H9 (cell line): ENCODE measurements at regions not wholly inside any gene's neighbourhood (a gene's known extent, or its start where the extent isn't known, plus 50 kb on each side); places are given as distances from the start of the nearest gene placed in this dataset.

ENCODE experiments used
- DNase-seq: peaks from one replicate; pipeline ENCODE4 v3.0.0-alpha.2; 2017
- H2AFZ ChIP-seq: one replicate; pipeline ENCODE4 v1.6.1; 2013; ENCODE audit warnings: mild to moderate bottlenecking, low read length, control low read depth, moderate library complexity
- H2AK5ac ChIP-seq: 2 replicates; pipeline ENCODE4 v1.6.1; 2013; ENCODE audit warnings: low read length, control low read depth, mixed read lengths; ENCODE audit not compliant: insufficient read length
- H2BK120ac ChIP-seq: one replicate; pipeline ENCODE4 v1.6.1; 2013; ENCODE audit warnings: low read depth, mild to moderate bottlenecking, low read length, control low read depth, inconsistent platforms; ENCODE audit not compliant: poor library complexity, severe bottlenecking
- H2BK12ac ChIP-seq: 2 replicates; pipeline ENCODE4 v1.6.1; 2013; ENCODE audit warnings: low read length, control low read depth, mixed read lengths, low read depth; ENCODE audit not compliant: insufficient read length
- H2BK15ac ChIP-seq: 2 replicates; pipeline ENCODE4 v1.6.1; 2013; ENCODE audit warnings: low read depth, low read length, control low read depth
- H2BK20ac ChIP-seq: one replicate; pipeline ENCODE4 v1.6.1; 2013; ENCODE audit warnings: low read depth, mild to moderate bottlenecking, low read length, control low read depth, inconsistent platforms; ENCODE audit not compliant: poor library complexity, severe bottlenecking
- H2BK5ac ChIP-seq: 2 replicates; pipeline ENCODE4 v1.6.1; 2013; ENCODE audit warnings: low read length, control low read depth, mixed read lengths; ENCODE audit not compliant: insufficient read length
- H3K14ac ChIP-seq: 2 replicates; pipeline ENCODE4 v1.6.1; 2013; ENCODE audit warnings: low read length, control low read depth; ENCODE audit not compliant: insufficient read depth
- H3K18ac ChIP-seq: 2 replicates; pipeline ENCODE4 v1.6.1; 2013; ENCODE audit warnings: low read depth, mild to moderate bottlenecking, mixed read lengths, low read length, control low read depth; ENCODE audit not compliant: insufficient read length
- H3K23ac ChIP-seq: 2 replicates; pipeline ENCODE4 v1.6.1; 2013; ENCODE audit warnings: low read length, control low read depth, mixed read lengths, low read depth; ENCODE audit not compliant: insufficient read length
- H3K23me2 ChIP-seq: 2 replicates; pipeline ENCODE4 v1.6.1; 2013; ENCODE audit warnings: low read depth, mild to moderate bottlenecking, mixed read lengths, low read length, control low read depth; ENCODE audit not compliant: insufficient read length, poor library complexity, severe bottlenecking
- H3K27ac ChIP-seq: 2 replicates; pipeline ENCODE4 v1.5.1; 2013; ENCODE audit warnings: low read length, control low read depth, mixed read lengths, low read depth; ENCODE audit not compliant: insufficient read length
- H3K27me3 ChIP-seq: 2 replicates; pipeline ENCODE4 v1.6.1; 2013; ENCODE audit warnings: low read length, control low read depth, inconsistent platforms; ENCODE audit not compliant: insufficient read depth
- H3K4ac ChIP-seq: 2 replicates; pipeline ENCODE4 v1.6.1; 2013; ENCODE audit warnings: low read depth, mild to moderate bottlenecking, control low read depth, inconsistent platforms, low read length, moderate library complexity
- H3K4me1 ChIP-seq: 2 replicates; pipeline ENCODE4 v1.6.1; 2013; ENCODE audit warnings: low read length, control low read depth, inconsistent platforms; ENCODE audit not compliant: insufficient read depth
- H3K4me2 ChIP-seq: 2 replicates; pipeline ENCODE4 v1.6.1; 2013; ENCODE audit warnings: low read length, control low read depth, mixed read lengths; ENCODE audit not compliant: insufficient read length, insufficient read depth
- H3K56ac ChIP-seq: 2 replicates; pipeline ENCODE4 v1.6.1; 2013; ENCODE audit warnings: low read depth, mild to moderate bottlenecking, mixed read lengths, low read length, control low read depth; ENCODE audit not compliant: insufficient read length
- H3K79me1 ChIP-seq: 2 replicates; pipeline ENCODE4 v1.6.1; 2013; ENCODE audit warnings: low read depth, mild to moderate bottlenecking, moderate library complexity, low read length, control low read depth, inconsistent platforms; ENCODE audit not compliant: insufficient read depth, poor library complexity, severe bottlenecking
- H3K79me2 ChIP-seq: 2 replicates; pipeline ENCODE4 v1.6.1; 2013; ENCODE audit warnings: low read length, control low read depth, inconsistent platforms; ENCODE audit not compliant: insufficient read depth
- H3K9ac ChIP-seq: 2 replicates; pipeline ENCODE4 v1.6.1; 2013; ENCODE audit warnings: low read length, control low read depth, mixed read lengths; ENCODE audit not compliant: insufficient read length; ENCODE audit errors: extremely low read depth
- H3K9me3 ChIP-seq: one replicate; pipeline ENCODE4 v1.6.1; 2013; ENCODE audit warnings: low read depth, low read length, inconsistent platforms; ENCODE audit not compliant: control insufficient read depth
- H3T11ph ChIP-seq: one replicate; pipeline ENCODE4 v1.6.1; 2013; ENCODE audit warnings: mild to moderate bottlenecking, low read length, control low read depth, inconsistent platforms
- H4K20me1 ChIP-seq: one replicate; pipeline ENCODE4 v1.6.1; 2013; ENCODE audit not compliant: control insufficient read depth, insufficient read length, insufficient read depth
- H4K5ac ChIP-seq: 2 replicates; pipeline ENCODE4 v1.6.1; 2013; ENCODE audit warnings: low read depth, mild to moderate bottlenecking, mixed read lengths, low read length, control low read depth; ENCODE audit not compliant: insufficient read length
- H4K8ac ChIP-seq: replicated peaks from 2 replicates; pipeline ENCODE4 v1.6.1; 2013; ENCODE audit warnings: low read length, control low read depth, mixed read lengths, low read depth; ENCODE audit not compliant: insufficient read length
- H4K91ac ChIP-seq: 2 replicates; pipeline ENCODE4 v1.6.1; 2013; ENCODE audit warnings: low read depth, mild to moderate bottlenecking, moderate library complexity, mixed read lengths, low read length, control low read depth; ENCODE audit not compliant: insufficient read length
- H3K27ac Mint-ChIP-seq, 3 experiments: 2 replicates in 2 of 3; 3 replicates in 1 of 3; pipeline ENCODE4 v1.8.0; 2020 to 2021; ENCODE audit warnings: mixed read lengths in 3 of 3, mild to moderate bottlenecking in 1 of 3, moderate library complexity in 1 of 3
- H3K27me3 Mint-ChIP-seq: 2 replicates; pipeline ENCODE4 v1.8.0; 2021; ENCODE audit warnings: low read depth, mild to moderate bottlenecking, moderate library complexity, mixed read lengths
- H3K36me3 Mint-ChIP-seq, 3 experiments: 2 replicates in 2 of 3; 3 replicates in 1 of 3; pipeline ENCODE4 v1.8.0; 2020 to 2021; ENCODE audit warnings: low read depth in 3 of 3, mixed read lengths in 3 of 3; ENCODE audit not compliant: insufficient read depth in 1 of 3
- H3K4me1 Mint-ChIP-seq, 2 experiments: 2 replicates each; pipeline ENCODE4 v1.8.0; 2020; ENCODE audit warnings: mixed read lengths in 2 of 2
- H3K4me3 Mint-ChIP-seq, 2 experiments: 2 replicates in 1 of 2; 3 replicates in 1 of 2; pipeline ENCODE4 v1.8.0; 2020 to 2021; ENCODE audit warnings: mild to moderate bottlenecking in 2 of 2, mixed read lengths in 2 of 2, moderate library complexity in 1 of 2
- H3K9me3 Mint-ChIP-seq, 2 experiments: 2 replicates in 1 of 2; 3 replicates in 1 of 2; pipeline ENCODE4 v1.8.0; 2020; ENCODE audit warnings: mild to moderate bottlenecking in 2 of 2, mixed read lengths in 2 of 2, moderate library complexity in 1 of 2
- CTCF ChIP-seq: fragments of 200-600 bp; sonication (generic); conservative IDR thresholded peaks from 3 replicates; pipeline ENCODE4 v1.8.0; 2021; ENCODE audit warnings: antibody characterized with exemption, mild to moderate bottlenecking
- WGBS: extraction: QIAGEN DNeasy Blood & Tissue Kit; methylation state at CpG from one replicate; pipeline ENCODE4 v1.1.7; 2013; ENCODE audit warnings: missing lambda C conversion rate, low lambda C conversion rate, mixed read lengths; ENCODE audit not compliant: insufficient read length; ENCODE audit errors: extremely low coverage; 5-methylcytosine and 5-hydroxymethylcytosine counted together

GRCh38 chr7:131945957-131946544, 389.6 kb upstream of the PODXL start:
- Histone ChIP-seq H3K23me2 (no peaks in the 10 kb centered on the region), H3K4me1 (no peaks in the 10 kb centered on the region), H3K79me1 (no peaks in the 10 kb centered on the region), H3K56ac (no peak overlapping the region), H4K5ac (no peak overlapping the region), H3K14ac (no peak overlapping the region), H3K4me2 (peak overlapping the region; percentile 17), H2AK5ac (no peak overlapping the region), H3K27me3 (no peaks in the 10 kb centered on the region; the same call in 1 of the 2 replicates), H2AFZ (no peak overlapping the region), H2BK120ac (no peak overlapping the region), H4K8ac (no peak overlapping the region), H2BK12ac (no peak overlapping the region), H3K27ac (no peak overlapping the region), H2BK15ac (no peak overlapping the region), H4K91ac (no peak overlapping the region), H3K9me3 (no peaks in the 10 kb centered on the region), H4K20me1 (no peaks in the 10 kb centered on the region), H3K18ac (no peak overlapping the region), H3K79me2 (no peaks in the 10 kb centered on the region), H3K4ac (no peak overlapping the region), H2BK20ac (no peak overlapping the region), H3K9ac (no peak overlapping the region), H3K23ac (no peak overlapping the region), H3T11ph (no peak overlapping the region), H2BK5ac (no peak overlapping the region)
- Mint-ChIP-seq H3K4me1 (peaks cover 11 to 14% of the 10 kb centered on the region in 2 experiments), H3K36me3 (peaks cover 0 to 5% (median 0%) of the 10 kb centered on the region in 3 experiments; a peak in 1 of 7 replicates), H3K27ac (no peak overlapping the region), H3K9me3 (peaks cover 7% of the 10 kb centered on the region in 2 experiments; a peak in 3 of 5 replicates), H3K4me3 (peak overlapping the region in 1 of 2 experiments; percentile 44; a peak in 1 of 5 replicates), H3K27me3 (peaks cover 62% of the 10 kb centered on the region)
- no peak for TF ChIP-seq CTCF
- no peak for DNase-seq
- WGBS = no CpG with 5 or more reads among the region's 14 CpGs
